K562 (cell line): ENCODE measurements at regions not wholly inside any gene's neighbourhood (a gene's known extent, or its start where the extent isn't known, plus 50 kb on each side); places are given as distances from the start of the nearest gene placed in this dataset.

Experiments used
- ATAC-seq: fragments of 200-7000 bp; cut with Tn5 transposase; 3 replicates; pipeline ENCODE4 v1.9.1; 2020; ENCODE audit warnings: moderate library complexity
- BruUV-seq: library from RNA; stranded (reverse); fragments of 400-500 nt; replicated peaks from 2 replicates; lab custom pipeline; 2021; lab: Mats Ljungman, UMichigan
- CTCF ChIA-PET: fragments of 300-600 bp; formaldehyde crosslinking; extraction: SDS; loops from one replicate; lab custom pipeline; 2021; ENCODE audit warnings: low intra/inter-chr PET ratio; lab: Yijun Ruan, JAX
- POLR2A ChIA-PET: fragments of 300-600, 350-650 bp; sonication (Branson Sonifier 250); formaldehyde crosslinking; extraction: SDS; loops from one replicate; lab custom pipeline; 2021; ENCODE audit warnings: antibody characterized with exemption, inconsistent platforms; lab: Yijun Ruan, JAX
- DNase-seq, 4 experiments: peaks; one replicate each; pipeline versions ENCODE4 v3.0.0 to v3.0.0-alpha.2; 2011 to 2018; ENCODE audit warnings: low spot score in 3 of 4, mixed read lengths in 3 of 4; ENCODE audit errors: extremely low read depth in 1 of 4
- FAIRE-seq: peaks from 2 replicates; lab custom pipeline; 2011; peaks lifted over from hg19 to GRCh38; lab: Jason Lieb, UNC
- H2AFZ ChIP-seq: 2 replicates; pipeline ENCODE4 v1.6.0; 2011; ENCODE audit warnings: low read depth, low read length, control low read depth, inconsistent platforms
- H3K27ac ChIP-seq: fragments of 200-600 bp; 3 replicates; pipeline ENCODE4 v1.8.0; 2011; ENCODE audit warnings: low read depth, mild to moderate bottlenecking, control low read depth, inconsistent platforms, low read length, moderate library complexity, mixed read lengths; ENCODE audit errors: extremely low read depth
- H3K27me3 ChIP-seq, 2 experiments: fragments of 300-600 bp in 1 of 2; 2 replicates in 1 of 2; 3 replicates in 1 of 2; pipeline versions ENCODE4 v1.6.0 to v1.8.0; 2011; ENCODE audit warnings: inconsistent platforms in 2 of 2, low read length in 2 of 2, mild to moderate bottlenecking in 1 of 2, mixed read lengths in 1 of 2, moderate library complexity in 1 of 2; ENCODE audit not compliant: control insufficient read depth in 2 of 2, insufficient read depth in 2 of 2
- H3K36me3 ChIP-seq: fragments of 300-600 bp; 3 replicates; pipeline ENCODE4 v1.8.0; 2011; ENCODE audit warnings: mild to moderate bottlenecking, low read length, inconsistent platforms; ENCODE audit not compliant: control insufficient read depth, insufficient read depth
- H3K4me1 ChIP-seq, 2 experiments: fragments of 200-600 bp in 1 of 2; replicated peaks in 1 of 2; 2 replicates in 1 of 2; 3 replicates in 1 of 2; pipeline versions ENCODE4 v1.5.1 to v1.8.0; 2011; ENCODE audit warnings: inconsistent platforms in 2 of 2, low read length in 2 of 2, mild to moderate bottlenecking in 1 of 2, mixed read lengths in 1 of 2, moderate library complexity in 1 of 2; ENCODE audit not compliant: control insufficient read depth in 2 of 2, insufficient read depth in 2 of 2
- H3K4me2 ChIP-seq: 2 replicates; pipeline ENCODE4 v1.6.1; 2011; ENCODE audit warnings: low read length, control low read depth, inconsistent platforms, mixed read lengths; ENCODE audit not compliant: insufficient read depth
- H3K4me3 ChIP-seq: fragments of 200-600 bp; sonication (generic), shearing (Covaris generic); 2 replicates; pipeline ENCODE4 v1.5.1; 2016; ENCODE audit warnings: control low read depth, inconsistent platforms
- H3K79me2 ChIP-seq: fragments of 200-600 bp; 3 replicates; pipeline ENCODE4 v1.8.0; 2011; ENCODE audit warnings: low read length, inconsistent platforms; ENCODE audit not compliant: control insufficient read depth, insufficient read depth
- H3K9ac ChIP-seq, 2 experiments: 2 replicates each; pipeline versions ENCODE4 v1.6.0 to v1.6.1; 2011; ENCODE audit warnings: low read depth in 2 of 2, low read length in 2 of 2, control low read depth in 1 of 2, inconsistent platforms in 1 of 2, mild to moderate bottlenecking in 1 of 2, mixed read lengths in 1 of 2; ENCODE audit not compliant: insufficient read depth in 1 of 2
- H3K9me1 ChIP-seq: one replicate; pipeline ENCODE4 v1.6.0; 2011; ENCODE audit warnings: inconsistent platforms, mild to moderate bottlenecking, low read length, moderate library complexity; ENCODE audit not compliant: control insufficient read depth, insufficient read depth
- H3K9me3 ChIP-seq: replicated peaks from 2 replicates; pipeline ENCODE4 v1.5.1; 2011; ENCODE audit warnings: low read depth, low read length, inconsistent platforms; ENCODE audit not compliant: control insufficient read depth, insufficient read depth
- H4K20me1 ChIP-seq: replicated peaks from 2 replicates; pipeline ENCODE4 v1.6.1; 2011; ENCODE audit warnings: low read length, inconsistent platforms, mixed read lengths; ENCODE audit not compliant: control insufficient read depth, insufficient read depth
- AFF1 ChIP-seq, 2 experiments: fragments of 450-650 bp; IDR thresholded peaks; 2 replicates each; pipeline ENCODE4 v1.6.1; 2018; ENCODE audit warnings: mild to moderate bottlenecking in 2 of 2, low read depth in 1 of 2; ENCODE audit not compliant: partially characterized antibody in 2 of 2
- FOXJ3 ChIP-seq: sonication (generic); formaldehyde crosslinking; IDR thresholded peaks from 2 replicates; pipeline ENCODE4 v1.4.0; 2020; ENCODE audit warnings: mild to moderate bottlenecking, missing genetic modification reagents
- FOXK1 ChIP-seq: sonication (generic); formaldehyde crosslinking; IDR thresholded peaks from 2 replicates; pipeline ENCODE4 v1.8.0; 2022; ENCODE audit warnings: missing genetic modification reagents, mild to moderate bottlenecking, borderline replicate concordance
- HDAC8 ChIP-seq: fragments of 450-650 bp; IDR thresholded peaks from 2 replicates; pipeline ENCODE4 v1.6.1; 2016; ENCODE audit warnings: mild to moderate bottlenecking, missing genetic modification characterization, moderate library complexity, missing compliant biosample characterization
- MIER1 ChIP-seq: fragments of 450-650 bp; IDR thresholded peaks from 2 replicates; pipeline ENCODE4 v1.6.1; 2016; ENCODE audit warnings: antibody characterized with exemption, mild to moderate bottlenecking, low read depth
- MLX ChIP-seq, 2 experiments: fragments of 450-650 bp in 1 of 2; sonication (generic) in 1 of 2; formaldehyde crosslinking; conservative IDR thresholded peaks; 2 replicates each; pipeline versions ENCODE4 v1.4.0 to v1.8.1; 2020 to 2022; ENCODE audit warnings: mild to moderate bottlenecking in 1 of 2, missing genetic modification reagents in 1 of 2
- NKRF ChIP-seq: fragments of 450-650 bp; IDR thresholded peaks from 2 replicates; pipeline ENCODE4 v1.6.1; 2016; ENCODE audit warnings: borderline replicate concordance
- RAD21 ChIP-seq, 2 experiments: fragments of 250-450 bp in 1 of 2; fragments of 450-650 bp in 1 of 2; sonication (Bioruptor Pico) in 1 of 2; formaldehyde crosslinking in 1 of 2; IDR thresholded peaks in 1 of 2; conservative IDR thresholded peaks in 1 of 2; 2 replicates each; pipeline versions ENCODE4 v1.4.0 to v1.8.0; 2020 to 2022; ENCODE audit warnings: mild to moderate bottlenecking in 2 of 2, moderate library complexity in 1 of 2
- RFX1 ChIP-seq: fragments of 450-650 bp; IDR thresholded peaks from 2 replicates; pipeline ENCODE4 v1.6.1; 2016; ENCODE audit warnings: mild to moderate bottlenecking, moderate library complexity
- YBX1 ChIP-seq: fragments of 450-650 bp; IDR thresholded peaks from 2 replicates; pipeline ENCODE4 v1.7.1; 2016; ENCODE audit warnings: mild to moderate bottlenecking
- ZNF143 ChIP-seq: sonication (generic); formaldehyde crosslinking; IDR thresholded peaks from 2 replicates; pipeline ENCODE4 v1.9.0; 2022; ENCODE audit warnings: mild to moderate bottlenecking, missing genetic modification reagents
- ZNF274 ChIP-seq: IDR thresholded peaks from 2 replicates; pipeline ENCODE4 v1.6.1; 2011; ENCODE audit warnings: low read depth, mild to moderate bottlenecking, low read length, moderate library complexity, borderline replicate concordance
- ZNF583 ChIP-seq: fragments of 250-450 bp; sonication (Bioruptor Pico); IDR thresholded peaks from 2 replicates; pipeline ENCODE4 v1.4.0; 2020
- WGBS: fragments of 100-300 bp; shearing (Covaris generic); methylation state at CpG from one replicate; pipeline ENCODE4 v1.1.6; 2016; ENCODE audit warnings: low coverage, mixed read lengths; ENCODE audit not compliant: insufficient coverage; ENCODE audit errors: missing lambda C conversion rate; 5-methylcytosine and 5-hydroxymethylcytosine counted together
- in situ Hi-C: fragments of 300-500 bp; cut with MboI; formaldehyde crosslinking; loops from 4 replicates; pipeline ENCODE4 v1.15.0; 2018; ENCODE audit warnings: inconsistent platforms, mixed read lengths
- intact Hi-C: fragments of 100-400 bp; cut with micrococcal nuclease; formaldehyde crosslinking; loops from 2 replicates; pipeline ENCODE4 v1.14.2; 2022
- TF ChIP-seq, protein P1 (sequence below): IDR thresholded peaks from 2 replicates; pipeline ENCODE4 v1.6.1; 2011; ENCODE audit not compliant: insufficient read length; ENCODE audit errors: extremely low read depth
- TF ChIP-seq, protein P2 (sequence below): fragments of 450-650 bp; formaldehyde crosslinking; IDR thresholded peaks from 2 replicates; pipeline ENCODE4 v1.4.0; 2020; ENCODE audit warnings: mild to moderate bottlenecking, moderate library complexity

DNA sequence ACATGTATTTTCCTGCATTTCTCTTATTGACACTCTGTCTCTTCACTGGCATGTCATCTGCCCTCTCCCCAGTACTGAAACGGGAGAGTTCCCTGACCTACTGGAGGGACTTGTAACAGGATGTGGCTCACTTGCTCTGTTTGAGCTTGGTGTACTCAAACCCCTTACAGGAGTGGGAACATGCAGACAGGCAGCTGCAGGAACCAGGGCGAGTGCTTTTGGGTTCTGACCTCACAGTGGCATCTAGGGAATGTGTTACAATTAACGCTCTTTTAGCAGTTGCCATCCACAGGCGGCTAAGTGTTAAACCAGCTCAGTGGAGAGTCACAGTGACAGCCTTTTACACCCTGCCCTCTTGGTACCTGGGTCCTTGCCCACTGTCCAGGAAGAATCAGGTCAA lies 300.3 kb upstream of the GRAMD2B start:
- DNase-seq (no peak), FAIRE-seq (no peak), ATAC-seq (no peak)
- no peak overlapping the region for H3K4me3 ChIP-seq
- intact Hi-C loops, result no loop called here
- H3K27ac ChIP-seq, result no peak overlapping the region
- TF ChIP-seq ZNF583 (CRISPR knock-in tag), result no peak
- no peak for TF ChIP-seq ZNF143
- no peak for TF ChIP-seq MLX (CRISPR knock-in tag; conservative IDR thresholded peaks at IDR 0.05)
- TF ChIP-seq, protein P1, sequence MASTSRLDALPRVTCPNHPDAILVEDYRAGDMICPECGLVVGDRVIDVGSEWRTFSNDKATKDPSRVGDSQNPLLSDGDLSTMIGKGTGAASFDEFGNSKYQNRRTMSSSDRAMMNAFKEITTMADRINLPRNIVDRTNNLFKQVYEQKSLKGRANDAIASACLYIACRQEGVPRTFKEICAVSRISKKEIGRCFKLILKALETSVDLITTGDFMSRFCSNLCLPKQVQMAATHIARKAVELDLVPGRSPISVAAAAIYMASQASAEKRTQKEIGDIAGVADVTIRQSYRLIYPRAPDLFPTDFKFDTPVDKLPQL, result no peak
- no peak for TF ChIP-seq RAD21 (CRISPR knock-in tag; conservative IDR thresholded peaks at IDR 0.05 in 1 of 2, IDR thresholded peaks at IDR 0.05 in 1 of 2)
- TF ChIP-seq RFX1, result no peak
- TF ChIP-seq MIER1, result no peak
- TF ChIP-seq NKRF, result no peak
- TF ChIP-seq ZNF274, result no peak
- TF ChIP-seq AFF1 (IDR thresholded peaks at IDR 0.05; ENCODE audit: low read depth in 1 of 2, partially characterized antibody in 2 of 2), result no peak
- TF ChIP-seq FOXK1, result no peak
- TF ChIP-seq HDAC8 (tag), result no peak
- TF ChIP-seq FOXJ3, result no peak
- TF ChIP-seq, protein P2, sequence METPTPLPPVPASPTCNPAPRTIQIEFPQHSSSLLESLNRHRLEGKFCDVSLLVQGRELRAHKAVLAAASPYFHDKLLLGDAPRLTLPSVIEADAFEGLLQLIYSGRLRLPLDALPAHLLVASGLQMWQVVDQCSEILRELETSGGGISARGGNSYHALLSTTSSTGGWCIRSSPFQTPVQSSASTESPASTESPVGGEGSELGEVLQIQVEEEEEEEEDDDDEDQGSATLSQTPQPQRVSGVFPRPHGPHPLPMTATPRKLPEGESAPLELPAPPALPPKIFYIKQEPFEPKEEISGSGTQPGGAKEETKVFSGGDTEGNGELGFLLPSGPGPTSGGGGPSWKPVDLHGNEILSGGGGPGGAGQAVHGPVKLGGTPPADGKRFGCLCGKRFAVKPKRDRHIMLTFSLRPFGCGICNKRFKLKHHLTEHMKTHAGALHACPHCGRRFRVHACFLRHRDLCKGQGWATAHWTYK, result no peak
- no peak for TF ChIP-seq YBX1
- H3K27me3 ChIP-seq, result no peaks in the 10 kb centered on the region
- no peak overlapping the region for H2AFZ ChIP-seq
- H3K36me3 ChIP-seq, result no peaks in the 10 kb centered on the region
- no peaks in the 10 kb centered on the region; the same call in 1 of the 2 replicates for H3K9me3 ChIP-seq
- no peak overlapping the region for H3K4me2 ChIP-seq
- 2% methylated on average over 4 of the region's 4 CpGs for WGBS
- ChIA-PET POLR2A (no interaction called here), CTCF (no interaction called here)
- no peak overlapping the region for H3K9ac ChIP-seq
- BruUV-seq, result no TSS peak
- no peaks in the 10 kb centered on the region for H3K4me1 ChIP-seq
- no peaks in the 10 kb centered on the region for H3K79me2 ChIP-seq
- in situ Hi-C loops, result no loop called here
- no peaks in the 10 kb centered on the region for H4K20me1 ChIP-seq
- no peaks in the 10 kb centered on the region for H3K9me1 ChIP-seq
